PC-3 (cell line): ENCODE measurements at regions not wholly inside any gene's neighbourhood (a gene's known extent, or its start where the extent isn't known, plus 50 kb on each side); places are given as distances from the start of the nearest gene placed in this dataset.
"Not testable (repeated sequence)": the region's sequence is repeated elsewhere in the genome, so short reads cannot be mapped to it uniquely, and the experiment has no call there.

ENCODE experiments used
- EZH2 ChIP-seq: fragments of 300-600 bp; sonication (generic); IDR thresholded peaks from one replicate; pipeline ENCODE4 v1.6.1; 2017; ENCODE audit warnings: antibody characterized with exemption, mild to moderate bottlenecking, low read length; ENCODE audit not compliant: unreplicated experiment
- EZH2phosphoT487 ChIP-seq: fragments of 300-600 bp; sonication (generic); IDR thresholded peaks from 2 replicates; pipeline ENCODE4 v1.6.1; 2018; ENCODE audit warnings: mild to moderate bottlenecking, antibody characterized with exemption, low read length, borderline replicate concordance
- TF ChIP-seq, protein P1 (sequence below): fragments of 300-600 bp; sonication (generic); conservative IDR thresholded peaks from 2 replicates; pipeline ENCODE4 v1.5.1; 2017; ENCODE audit warnings: antibody characterized with exemption, low read depth, mild to moderate bottlenecking, low read length

DNA sequence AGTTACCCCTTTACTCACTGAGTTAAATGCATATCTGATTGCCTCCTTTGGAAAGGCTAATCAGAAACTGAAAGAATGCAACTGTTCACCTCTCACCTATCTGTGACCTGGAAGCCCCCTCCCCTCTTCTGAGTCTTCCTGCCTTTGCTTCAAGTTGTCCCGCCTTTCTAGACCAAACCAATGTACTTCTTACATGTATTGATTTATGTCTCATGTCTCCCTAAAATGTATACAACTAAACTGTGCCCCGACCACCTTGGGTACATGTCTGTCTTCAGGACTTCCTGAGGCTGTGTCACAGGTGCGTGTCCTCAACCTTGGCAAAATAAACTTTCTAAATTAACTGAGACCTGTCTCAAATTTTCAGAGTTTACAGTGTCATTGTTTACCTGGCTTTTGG, 1167.2 kb downstream of the TAF11L14 start:
- TF ChIP-seq, protein P1, sequence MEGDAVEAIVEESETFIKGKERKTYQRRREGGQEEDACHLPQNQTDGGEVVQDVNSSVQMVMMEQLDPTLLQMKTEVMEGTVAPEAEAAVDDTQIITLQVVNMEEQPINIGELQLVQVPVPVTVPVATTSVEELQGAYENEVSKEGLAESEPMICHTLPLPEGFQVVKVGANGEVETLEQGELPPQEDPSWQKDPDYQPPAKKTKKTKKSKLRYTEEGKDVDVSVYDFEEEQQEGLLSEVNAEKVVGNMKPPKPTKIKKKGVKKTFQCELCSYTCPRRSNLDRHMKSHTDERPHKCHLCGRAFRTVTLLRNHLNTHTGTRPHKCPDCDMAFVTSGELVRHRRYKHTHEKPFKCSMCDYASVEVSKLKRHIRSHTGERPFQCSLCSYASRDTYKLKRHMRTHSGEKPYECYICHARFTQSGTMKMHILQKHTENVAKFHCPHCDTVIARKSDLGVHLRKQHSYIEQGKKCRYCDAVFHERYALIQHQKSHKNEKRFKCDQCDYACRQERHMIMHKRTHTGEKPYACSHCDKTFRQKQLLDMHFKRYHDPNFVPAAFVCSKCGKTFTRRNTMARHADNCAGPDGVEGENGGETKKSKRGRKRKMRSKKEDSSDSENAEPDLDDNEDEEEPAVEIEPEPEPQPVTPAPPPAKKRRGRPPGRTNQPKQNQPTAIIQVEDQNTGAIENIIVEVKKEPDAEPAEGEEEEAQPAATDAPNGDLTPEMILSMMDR, result not testable (repeated sequence)
- not testable (repeated sequence) for TF ChIP-seq EZH2, EZH2phosphoT487
